Thyroid gland (tissue), 4 donors: ENCODE measurements at regions not wholly inside any gene's neighbourhood (a gene's known extent, or its start where the extent isn't known, plus 50 kb on each side); places are given as distances from the start of the nearest gene placed in this dataset.

Experiments
- DNase-seq, 2 donors: peaks; one replicate each; pipeline ENCODE4 v3.0.0-alpha.2; 2019
- H3K27ac ChIP-seq, 3 donors: fragments of 200-600 bp; sonication (generic); 1 replicate in 2 of 3; 2 replicates in 1 of 3; pipeline ENCODE4 v1.5.1; 2016 to 2019; ENCODE audit warnings: mild to moderate bottlenecking in 1 of 3, moderate library complexity in 1 of 3
- H3K27me3 ChIP-seq: fragments of 200-600 bp; sonication (generic); one replicate; pipeline ENCODE4 v1.5.1; 2019
- H3K36me3 ChIP-seq, 2 donors: fragments of 200-600 bp; sonication (generic); one replicate each; pipeline ENCODE4 v1.5.1; 2016 to 2019
- H3K4me1 ChIP-seq, 2 donors: fragments of 200-600 bp; sonication (generic); one replicate each; pipeline ENCODE4 v1.5.1; 2017 to 2019
- H3K4me3 ChIP-seq, 3 donors: fragments of 200-600 bp; sonication (generic); replicated peaks in 1 of 3; 1 replicate in 2 of 3; 2 replicates in 1 of 3; pipeline ENCODE4 v1.5.1; 2016; ENCODE audit warnings: mild to moderate bottlenecking in 1 of 3
- H3K9me3 ChIP-seq: fragments of 200-600 bp; sonication (generic); one replicate; pipeline ENCODE4 v1.5.1; 2017
- CTCF ChIP-seq, 6 experiments: fragments of 200-600 bp in 3 of 6; fragments of 450-650 bp in 3 of 6; sonication (generic) in 3 of 6; IDR thresholded peaks; one replicate each; pipeline ENCODE4 v1.5.1; 2016 to 2019; ENCODE audit warnings: antibody characterized with exemption in 6 of 6, mild to moderate bottlenecking in 2 of 6, inconsistent platforms in 1 of 6, moderate library complexity in 1 of 6
- POLR2A ChIP-seq, 2 donors: fragments of 450-650 bp; IDR thresholded peaks; one replicate each; pipeline ENCODE4 v1.6.1; 2017; ENCODE audit warnings: antibody characterized with exemption in 2 of 2, mild to moderate bottlenecking in 2 of 2, moderate library complexity in 1 of 2
- WGBS, 2 donors: methylation state at CpG; one replicate each; pipeline ENCODE4 v1.1.5; 2017; 5-methylcytosine and 5-hydroxymethylcytosine counted together
- intact Hi-C: fragments of 100-400 bp; cut with DNase I; formaldehyde crosslinking; loops from one replicate; pipeline ENCODE4 v1.15.1; 2023

GRCh38 chr17:69900829-69901228 lies 174.2 kb upstream of the KCNJ16 start:
- Histone ChIP-seq H3K27me3 (no peaks in the 10 kb centered on the region), H3K36me3 (no peaks in the 10 kb centered on the region), H3K4me1 (peaks cover 6 to 21% of the 10 kb centered on the region in 2 donors), H3K27ac (no peak overlapping the region), H3K4me3 (no peak overlapping the region), H3K9me3 (no peaks in the 10 kb centered on the region)
- DNase-seq: no peak
- intact Hi-C loops: no loop called here
- no peak for TF ChIP-seq POLR2A (IDR thresholded peaks at IDR 0.05)
- no peak for TF ChIP-seq CTCF (IDR thresholded peaks at IDR 0.05)
- 75 to 77% methylated on average over 8 of the region's 8 CpGs for WGBS, 2 donors

- no peaks in the 10 kb centered on the region for H3K27me3 ChIP-seq
- WGBS, 2 donors: 93 to 96% methylated on average over 4 of the region's 4 CpGs
- TF ChIP-seq CTCF (IDR thresholded peaks at IDR 0.05) (no peak), POLR2A (IDR thresholded peaks at IDR 0.05) (no peak)
- no peak overlapping the region for H3K27ac ChIP-seq
- DNase-seq: no peak
- no peak overlapping the region for H3K4me3 ChIP-seq
- H3K36me3 ChIP-seq: no peaks in the 10 kb centered on the region
- peaks cover 31 to 39% of the 10 kb centered on the region in 2 donors for H3K4me1 ChIP-seq
- intact Hi-C loops: no loop called here
- H3K9me3 ChIP-seq: no peaks in the 10 kb centered on the region
These were observed 168.7 kb upstream of the KCNJ16 start for GRCh38 chr17:69906306-69906705.

- intact Hi-C loops: no loop called here
- peaks cover 31 to 38% of the 10 kb centered on the region in 2 donors for H3K4me1 ChIP-seq
- no peaks in the 10 kb centered on the region for H3K36me3 ChIP-seq
- 62 to 72% methylated on average over 11 of the region's 11 CpGs for WGBS, 2 donors
- H3K27ac ChIP-seq: peak overlapping the region; percentile 10 to 61 (median 24)
- H3K27me3 ChIP-seq: no peaks in the 10 kb centered on the region
- TF ChIP-seq CTCF (IDR thresholded peaks at IDR 0.05) (no peak), POLR2A (IDR thresholded peaks at IDR 0.05) (no peak)
- no peak for DNase-seq
- H3K4me3 ChIP-seq: no peak overlapping the region
- H3K9me3 ChIP-seq: no peaks in the 10 kb centered on the region
These were observed 167.7 kb upstream of the KCNJ16 start for GRCh38 chr17:69907132-69907847.

- Histone ChIP-seq H3K4me1 (peaks cover 26 to 29% of the 10 kb centered on the region in 2 donors), H3K27ac (peak overlapping the region in 2 of 3 donors; percentile 32 to 61), H3K4me3 (no peak overlapping the region), H3K27me3 (no peaks in the 10 kb centered on the region), H3K9me3 (no peaks in the 10 kb centered on the region), H3K36me3 (no peaks in the 10 kb centered on the region)
- no peak for TF ChIP-seq POLR2A (IDR thresholded peaks at IDR 0.05)
- TF ChIP-seq CTCF (IDR thresholded peaks at IDR 0.05): no peak
- DNase-seq: no peak
- WGBS, 2 donors: 54 to 66% methylated on average over 3 of the region's 3 CpGs
- intact Hi-C loops: no loop called here
These were observed 166.2 kb upstream of the KCNJ16 start for GRCh38 chr17:69908626-69909368.

- H3K4me3 ChIP-seq: no peak overlapping the region
- no peak for DNase-seq
- H3K36me3 ChIP-seq: no peaks in the 10 kb centered on the region
- H3K27ac ChIP-seq: peak overlapping the region in 1 of 3 donors; percentile 61
- H3K27me3 ChIP-seq: no peaks in the 10 kb centered on the region
- peaks cover 26 to 28% of the 10 kb centered on the region in 2 donors for H3K4me1 ChIP-seq
- H3K9me3 ChIP-seq: no peaks in the 10 kb centered on the region
- TF ChIP-seq CTCF (IDR thresholded peaks at IDR 0.05) (no peak), POLR2A (IDR thresholded peaks at IDR 0.05) (no peak)
- intact Hi-C loops: no loop called here
These were observed 165.6 kb upstream of the KCNJ16 start for GRCh38 chr17:69909389-69909788.
